SU-DHL-6 (cell line): ENCODE measurements at regions not wholly inside any gene's neighbourhood (a gene's known extent, or its start where the extent isn't known, plus 50 kb on each side); places are given as distances from the start of the nearest gene placed in this dataset.

Experiments
- CTCF ChIP-seq: fragments of 200-600 bp; sonication (generic); IDR thresholded peaks from one replicate; pipeline ENCODE4 v1.5.1; 2017; ENCODE audit warnings: antibody characterized with exemption, mild to moderate bottlenecking, low read length, moderate library complexity; ENCODE audit not compliant: insufficient read depth, poor library complexity, severe bottlenecking
- EZH2phosphoT487 ChIP-seq: fragments of 200-600 bp; sonication (generic), shearing (Covaris generic); conservative IDR thresholded peaks from 2 replicates; pipeline ENCODE4 v1.6.1; 2018; ENCODE audit warnings: mild to moderate bottlenecking, antibody characterized with exemption, low read length, moderate library complexity, mixed read lengths

GRCh38 chr10:52423369-52423768, 109.3 kb downstream of the DKK1 start:
- no peak for TF ChIP-seq EZH2phosphoT487
- TF ChIP-seq CTCF = no peak
